HL-60 (cell line): ENCODE measurements at regions not wholly inside any gene's neighbourhood (a gene's known extent, or its start where the extent isn't known, plus 50 kb on each side); places are given as distances from the start of the nearest gene placed in this dataset.
A peak's percentile ranks its signal among the peaks of the same experiment; 100 is the strongest.

ENCODE experiments used
- DNase-seq, 2 experiments: peaks; one replicate each; pipeline ENCODE4 v3.0.0-alpha.2; 2010 to 2020; ENCODE audit warnings: low read depth in 1 of 2, low spot score in 1 of 2
- H3K27ac ChIP-seq: fragments of 250-450 bp; sonication (Bioruptor Pico); replicated peaks from 2 replicates; pipeline ENCODE4 v1.5.1; 2020; ENCODE audit warnings: mild to moderate bottlenecking, moderate library complexity
- H3K27me3 ChIP-seq: fragments of 250-450 bp; sonication (Bioruptor Pico); 2 replicates; pipeline ENCODE4 v1.5.1; 2021; ENCODE audit warnings: mild to moderate bottlenecking, moderate library complexity; ENCODE audit not compliant: insufficient read depth, poor library complexity, severe bottlenecking
- H3K4me3 ChIP-seq: replicated peaks from 2 replicates; pipeline ENCODE4 v1.5.1; 2011; ENCODE audit warnings: mild to moderate bottlenecking, control low read depth, low read length; ENCODE audit not compliant: insufficient read depth
- CTCF ChIP-seq: IDR thresholded peaks from one replicate; pipeline ENCODE4 v1.5.1; 2011; ENCODE audit warnings: low read length, control low read depth, inconsistent platforms; ENCODE audit not compliant: insufficient read depth
- GABPA ChIP-seq: IDR thresholded peaks from 2 replicates; pipeline ENCODE4 v1.6.1; 2012; ENCODE audit warnings: low read depth
- POLR2AphosphoS5 ChIP-seq: IDR thresholded peaks from 2 replicates; pipeline ENCODE4 v1.6.1; 2012; ENCODE audit warnings: low read depth
- SPI1 ChIP-seq: IDR thresholded peaks from 2 replicates; pipeline ENCODE4 v1.6.1; 2012; ENCODE audit warnings: low read depth, mild to moderate bottlenecking, borderline replicate concordance
- TF ChIP-seq, protein P1 (sequence below): IDR thresholded peaks from 2 replicates; pipeline ENCODE4 v1.6.1; 2012; ENCODE audit warnings: low read depth; ENCODE audit not compliant: insufficient replicate concordance

GRCh38 chr6:141488488-141488887 is 644.2 kb upstream of the GJE1 start:
- peak in 1 of 2 experiments; percentile 14 for DNase-seq
- Histone ChIP-seq H3K27ac (peak overlapping the region; percentile 23; the same call in 1 of the 2 replicates), H3K27me3 (no peaks in the 10 kb centered on the region), H3K4me3 (no peak overlapping the region)
- TF ChIP-seq POLR2AphosphoS5 (no peak), SPI1 (no peak), CTCF (no peak), GABPA (no peak)
- TF ChIP-seq, protein P1, sequence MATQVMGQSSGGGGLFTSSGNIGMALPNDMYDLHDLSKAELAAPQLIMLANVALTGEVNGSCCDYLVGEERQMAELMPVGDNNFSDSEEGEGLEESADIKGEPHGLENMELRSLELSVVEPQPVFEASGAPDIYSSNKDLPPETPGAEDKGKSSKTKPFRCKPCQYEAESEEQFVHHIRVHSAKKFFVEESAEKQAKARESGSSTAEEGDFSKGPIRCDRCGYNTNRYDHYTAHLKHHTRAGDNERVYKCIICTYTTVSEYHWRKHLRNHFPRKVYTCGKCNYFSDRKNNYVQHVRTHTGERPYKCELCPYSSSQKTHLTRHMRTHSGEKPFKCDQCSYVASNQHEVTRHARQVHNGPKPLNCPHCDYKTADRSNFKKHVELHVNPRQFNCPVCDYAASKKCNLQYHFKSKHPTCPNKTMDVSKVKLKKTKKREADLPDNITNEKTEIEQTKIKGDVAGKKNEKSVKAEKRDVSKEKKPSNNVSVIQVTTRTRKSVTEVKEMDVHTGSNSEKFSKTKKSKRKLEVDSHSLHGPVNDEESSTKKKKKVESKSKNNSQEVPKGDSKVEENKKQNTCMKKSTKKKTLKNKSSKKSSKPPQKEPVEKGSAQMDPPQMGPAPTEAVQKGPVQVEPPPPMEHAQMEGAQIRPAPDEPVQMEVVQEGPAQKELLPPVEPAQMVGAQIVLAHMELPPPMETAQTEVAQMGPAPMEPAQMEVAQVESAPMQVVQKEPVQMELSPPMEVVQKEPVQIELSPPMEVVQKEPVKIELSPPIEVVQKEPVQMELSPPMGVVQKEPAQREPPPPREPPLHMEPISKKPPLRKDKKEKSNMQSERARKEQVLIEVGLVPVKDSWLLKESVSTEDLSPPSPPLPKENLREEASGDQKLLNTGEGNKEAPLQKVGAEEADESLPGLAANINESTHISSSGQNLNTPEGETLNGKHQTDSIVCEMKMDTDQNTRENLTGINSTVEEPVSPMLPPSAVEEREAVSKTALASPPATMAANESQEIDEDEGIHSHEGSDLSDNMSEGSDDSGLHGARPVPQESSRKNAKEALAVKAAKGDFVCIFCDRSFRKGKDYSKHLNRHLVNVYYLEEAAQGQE = no peak

DNA sequence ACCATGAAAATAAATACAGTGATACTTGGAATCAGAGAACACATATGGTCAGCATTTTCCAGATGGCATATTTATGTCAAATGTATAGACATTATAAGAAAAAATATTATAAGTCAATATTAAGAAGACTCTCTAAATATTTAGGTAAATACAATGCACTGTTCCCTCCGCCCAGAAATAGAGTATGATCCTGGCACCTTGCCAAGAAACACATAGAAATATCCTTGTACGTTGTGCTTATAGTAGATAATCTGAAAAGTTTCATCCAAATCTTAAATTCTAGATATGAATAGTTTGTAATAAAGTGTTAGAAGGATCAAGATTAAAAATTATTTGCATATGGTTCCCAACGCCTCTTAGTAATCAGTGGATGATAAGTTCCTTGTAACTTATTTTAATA is 645.8 kb upstream of the GJE1 start:
- TF ChIP-seq, protein P1 = no peak
- TF ChIP-seq GABPA (no peak), CTCF (no peak), SPI1 (no peak), POLR2AphosphoS5 (no peak)

DNA sequence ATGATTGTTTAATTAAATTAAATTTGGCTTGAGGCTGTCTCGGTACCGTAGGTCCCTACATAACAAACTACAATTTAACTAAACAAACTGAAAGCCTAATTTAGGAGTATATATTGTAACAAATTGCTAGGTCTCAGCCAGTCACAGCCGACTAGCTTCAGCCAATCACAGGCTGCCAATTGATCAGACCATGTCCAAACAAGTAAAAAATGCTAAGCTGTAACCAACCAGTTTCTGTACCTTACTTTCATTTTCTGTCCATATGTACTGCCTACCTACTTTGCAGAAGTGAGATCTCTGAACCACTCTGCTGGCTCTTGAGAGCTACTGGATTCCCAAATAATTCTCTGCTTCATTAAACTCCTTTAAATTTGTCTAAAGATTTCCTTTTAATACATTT is 648.0 kb upstream of the GJE1 start:
- peak; percentile 43 to 75 for DNase-seq
- Histone ChIP-seq H3K27ac (peak overlapping the region; percentile 78), H3K4me3 (no peak overlapping the region), H3K27me3 (no peaks in the 10 kb centered on the region)
- no peak for TF ChIP-seq CTCF
- no peak for TF ChIP-seq POLR2AphosphoS5
- TF ChIP-seq GABPA = no peak
- peak; percentile 42; the same call in 1 of the 2 replicates for TF ChIP-seq SPI1

More for the DNA sequence above, 645.8 kb upstream of the GJE1 start:
- H3K27ac ChIP-seq = no peak overlapping the region
- no peaks in the 10 kb centered on the region for H3K27me3 ChIP-seq
- no peak overlapping the region for H3K4me3 ChIP-seq
- DNase-seq = no peak

- Histone ChIP-seq H3K4me3 (peak overlapping the region; percentile 25), H3K27me3 (no peaks in the 10 kb centered on the region), H3K27ac (peak overlapping the region; percentile 78)
- peak; percentile 48 to 53 for DNase-seq
- TF ChIP-seq SPI1 = no peak
- no peak for TF ChIP-seq POLR2AphosphoS5
- TF ChIP-seq, protein P1 = no peak
- no peak for TF ChIP-seq GABPA
- TF ChIP-seq CTCF = no peak
These were observed 649.1 kb upstream of the GJE1 start for GRCh38 chr6:141483598-141484061.
